ENCODE measurements at regions not wholly inside any gene's neighbourhood (a gene's known extent, or its start where the extent isn't known, plus 50 kb on each side); places are given as distances from the start of the nearest gene placed in this dataset.

- Histone ChIP-seq H3K4me1 (peaks cover 0 to 19% (median under 1%) of the 10 kb centered on the region in 4 donors), H3K27ac (no peak overlapping the region), H3K4me3 (no peak overlapping the region), H3K36me3 (no peaks in the 10 kb centered on the region), H3K27me3 (no peaks in the 10 kb centered on the region), H3K9me3 (no peaks in the 10 kb centered on the region)
- no peak for ATAC-seq
- intact Hi-C loops (cut with DNase I), result no loop called here
- DNase-seq, result no peak
- TF ChIP-seq POLR2A (IDR thresholded peaks at IDR 0.05), result no peak
- TF ChIP-seq CTCF (IDR thresholded peaks at IDR 0.05), result no peak
Measured at GRCh38 chr5:35477911-35478310, 139.8 kb upstream of the SPEF2 start.

- peaks cover 0 to 13% (median 0%) of the 10 kb centered on the region in 4 donors for H3K4me1 ChIP-seq
- no peaks in the 10 kb centered on the region for H3K9me3 ChIP-seq
- no peaks in the 10 kb centered on the region for H3K36me3 ChIP-seq
- intact Hi-C loops (cut with DNase I), result no loop called here
- ATAC-seq (no peak), DNase-seq (no peak)
- no peak overlapping the region for H3K4me3 ChIP-seq
- no peak overlapping the region for H3K27ac ChIP-seq
- no peak for TF ChIP-seq CTCF (IDR thresholded peaks at IDR 0.05)
- no peak for TF ChIP-seq POLR2A (IDR thresholded peaks at IDR 0.05)
- no peaks in the 10 kb centered on the region for H3K27me3 ChIP-seq
Measured at GRCh38 chr5:35477321-35477720, 140.3 kb upstream of the SPEF2 start.

GRCh38 chr5:35476797-35477196, 140.9 kb upstream of the SPEF2 start:
- H3K36me3 ChIP-seq, result no peaks in the 10 kb centered on the region
- no peak overlapping the region for H3K4me3 ChIP-seq
- peaks cover 0 to 13% (median 0%) of the 10 kb centered on the region in 4 donors for H3K4me1 ChIP-seq
- ATAC-seq, result no peak
- intact Hi-C loops (cut with DNase I), result no loop called here
- no peak overlapping the region for H3K27ac ChIP-seq
- TF ChIP-seq CTCF (IDR thresholded peaks at IDR 0.05) (no peak), POLR2A (IDR thresholded peaks at IDR 0.05) (no peak)
- no peaks in the 10 kb centered on the region for H3K27me3 ChIP-seq
- WGBS (ENCODE audit: insufficient coverage, low coverage, low lambda C conversion rate, missing lambda C conversion rate), result 50% methylated on average over 1 of the region's 1 CpG
- no peak for DNase-seq
- no peaks in the 10 kb centered on the region for H3K9me3 ChIP-seq

DNA sequence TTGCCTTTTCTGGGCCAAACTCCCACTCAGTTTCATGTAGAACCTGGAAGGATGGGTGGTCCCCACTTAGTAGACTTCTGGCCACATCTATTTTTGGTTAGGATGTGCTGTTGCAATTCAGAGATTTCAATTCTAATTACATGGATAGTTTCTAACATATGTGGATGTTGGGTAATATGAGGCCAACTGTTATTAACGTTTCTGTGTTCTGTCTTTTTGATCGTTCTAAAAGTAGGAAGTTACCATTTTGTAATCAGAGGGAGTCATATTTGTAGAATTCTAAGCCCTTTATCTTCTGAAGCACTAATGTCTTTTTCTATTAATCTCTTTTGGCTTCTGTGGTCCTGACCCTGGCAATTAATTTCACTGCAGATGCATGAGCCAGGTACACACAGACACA, 141.6 kb upstream of the SPEF2 start:
- DNase-seq (no peak), ATAC-seq (no peak)
- intact Hi-C loops (cut with DNase I), result no loop called here
- Histone ChIP-seq H3K9me3 (no peaks in the 10 kb centered on the region), H3K27ac (no peak overlapping the region), H3K36me3 (no peaks in the 10 kb centered on the region), H3K27me3 (no peaks in the 10 kb centered on the region), H3K4me1 (peaks cover 0 to 13% (median 0%) of the 10 kb centered on the region in 4 donors), H3K4me3 (no peak overlapping the region)
- WGBS (ENCODE audit: insufficient coverage, low coverage, low lambda C conversion rate, missing lambda C conversion rate), result 44% methylated on average over 2 of the region's 2 CpGs
- TF ChIP-seq CTCF (IDR thresholded peaks at IDR 0.05) (no peak), POLR2A (IDR thresholded peaks at IDR 0.05) (no peak)

- ATAC-seq (no peak), DNase-seq (no peak)
- TF ChIP-seq CTCF (IDR thresholded peaks at IDR 0.05) (no peak), POLR2A (IDR thresholded peaks at IDR 0.05) (no peak)
- 72% methylated on average over 3 of the region's 3 CpGs for WGBS (ENCODE audit: insufficient coverage, low coverage, low lambda C conversion rate, missing lambda C conversion rate)
- Histone ChIP-seq H3K4me3 (no peak overlapping the region), H3K27ac (no peak overlapping the region), H3K36me3 (no peaks in the 10 kb centered on the region), H3K27me3 (no peaks in the 10 kb centered on the region), H3K9me3 (no peaks in the 10 kb centered on the region), H3K4me1 (peaks cover 0 to 3% (median 0%) of the 10 kb centered on the region in 4 donors)
- intact Hi-C loops (cut with DNase I), result no loop called here
Measured at GRCh38 chr5:35473589-35473988, 144.1 kb upstream of the SPEF2 start.
